Stomach (tissue), 8 donors: ENCODE measurements at regions not wholly inside any gene's neighbourhood (a gene's known extent, or its start where the extent isn't known, plus 50 kb on each side); places are given as distances from the start of the nearest gene placed in this dataset.

Source experiments
- DNase-seq, 2 donors: peaks; one replicate each; pipeline versions ENCODE4 v3.0.0 to v3.0.0-alpha.2; 2013 to 2019
- H3K27ac ChIP-seq, 5 donors: fragments of 200-600 bp in 4 of 5; sonication (generic) in 4 of 5; one replicate each; pipeline ENCODE4 v1.5.1; 2013 to 2019; ENCODE audit warnings: mild to moderate bottlenecking in 1 of 5, moderate library complexity in 1 of 5
- H3K27me3 ChIP-seq, 3 donors: fragments of 200-600 bp; sonication (generic); one replicate each; pipeline ENCODE4 v1.5.1; 2017 to 2019; ENCODE audit warnings: mixed run types in 1 of 3
- H3K36me3 ChIP-seq, 4 donors: fragments of 200-600 bp; sonication (generic); 1 replicate in 3 of 4; 2 replicates in 1 of 4; pipeline ENCODE4 v1.5.1; 2016 to 2019
- H3K4me1 ChIP-seq, 4 donors: fragments of 200-600 bp; sonication (generic); one replicate each; pipeline ENCODE4 v1.5.1; 2016 to 2019
- H3K4me3 ChIP-seq, 4 donors: fragments of 200-600 bp; sonication (generic) in 3 of 4; one replicate each; pipeline ENCODE4 v1.5.1; 2016 to 2019; ENCODE audit warnings: mild to moderate bottlenecking in 1 of 4
- H3K9me3 ChIP-seq, 4 donors: fragments of 200-600 bp; sonication (generic); one replicate each; pipeline ENCODE4 v1.5.1; 2016 to 2019
- CTCF ChIP-seq, 7 experiments: fragments of 450-650 bp in 4 of 7; fragments of 200-600 bp in 3 of 7; sonication (generic) in 3 of 7; IDR thresholded peaks; one replicate each; pipeline ENCODE4 v1.5.1; 2016 to 2019; ENCODE audit warnings: antibody characterized with exemption in 7 of 7, control low read depth in 2 of 7, mild to moderate bottlenecking in 1 of 7
- EP300 ChIP-seq: sonication (generic); formaldehyde crosslinking; IDR thresholded peaks from one replicate; pipeline ENCODE4 v1.6.1; 2017; ENCODE audit warnings: antibody characterized with exemption
- POLR2A ChIP-seq, 4 donors: fragments of 450-650 bp; IDR thresholded peaks; one replicate each; pipeline ENCODE4 v1.6.1; 2016; ENCODE audit warnings: antibody characterized with exemption in 4 of 4, control low read depth in 2 of 4, mild to moderate bottlenecking in 1 of 4, moderate library complexity in 1 of 4
- POLR2AphosphoS5 ChIP-seq, 3 donors: sonication (generic); formaldehyde crosslinking; IDR thresholded peaks; one replicate each; pipeline ENCODE4 v1.6.1; 2016; ENCODE audit warnings: antibody characterized with exemption in 3 of 3
- WGBS, 5 donors: extraction: QIAGEN DNeasy Blood & Tissue Kit in 3 of 5; methylation state at CpG; one replicate each; pipeline versions ENCODE4 v1.1.5 to v1.1.7; 2013 to 2018; 5-methylcytosine and 5-hydroxymethylcytosine counted together
- intact Hi-C: fragments of 100-400 bp; cut with DNase I; formaldehyde crosslinking; loops from one replicate; pipeline ENCODE4 v1.15.1; 2023; ENCODE audit warnings: low total_unique reads
- donor health status: healthy with polysubstance abuse.
- donor health status: Bipolar disorder and iron deficiency.
- donor health status: healthy.

GRCh38 chr9:30178610-30179009, 2205.8 kb upstream of the ACO1 start:
- no peaks in the 10 kb centered on the region for H3K4me1 ChIP-seq
- intact Hi-C loops = no loop called here
- no peaks in the 10 kb centered on the region for H3K36me3 ChIP-seq
- H3K27me3 ChIP-seq = no peaks in the 10 kb centered on the region
- H3K9me3 ChIP-seq = no peaks in the 10 kb centered on the region
- TF ChIP-seq CTCF (IDR thresholded peaks at IDR 0.05) = no peak
- TF ChIP-seq EP300 = no peak
- no peak for TF ChIP-seq POLR2A (IDR thresholded peaks at IDR 0.05)
- TF ChIP-seq POLR2AphosphoS5 (IDR thresholded peaks at IDR 0.05) = no peak
- H3K27ac ChIP-seq = no peak overlapping the region
- DNase-seq = no peak
- no peak overlapping the region for H3K4me3 ChIP-seq

- Histone ChIP-seq H3K27ac (no peak overlapping the region), H3K9me3 (peaks cover 0 to 22% (median 18%) of the 10 kb centered on the region in 4 donors), H3K27me3 (no peaks in the 10 kb centered on the region), H3K4me3 (no peak overlapping the region), H3K4me1 (no peaks in the 10 kb centered on the region), H3K36me3 (no peaks in the 10 kb centered on the region)
- 78 to 89% (median 81%) methylated on average over 6 of the region's 6 CpGs for WGBS, 5 donors
- intact Hi-C loops = no loop called here
- DNase-seq = no peak
- TF ChIP-seq EP300 (no peak), POLR2A (IDR thresholded peaks at IDR 0.05) (no peak), CTCF (IDR thresholded peaks at IDR 0.05) (no peak), POLR2AphosphoS5 (IDR thresholded peaks at IDR 0.05) (no peak)
These were observed 2191.0 kb upstream of the ACO1 start for GRCh38 chr9:30193421-30193820.

GRCh38 chr9:30196941-30197340, 2187.5 kb upstream of the ACO1 start:
- 56 to 66% (median 63%) methylated on average over 1 of the region's 1 CpG for WGBS, 5 donors

GRCh38 chr9:30197453-30197852, 2187.0 kb upstream of the ACO1 start:
- no peaks in the 10 kb centered on the region for H3K36me3 ChIP-seq
- no peak overlapping the region for H3K27ac ChIP-seq
- no peak for DNase-seq
- H3K4me1 ChIP-seq = no peaks in the 10 kb centered on the region
- peaks cover 0 to 16% (median 14%) of the 10 kb centered on the region in 4 donors for H3K9me3 ChIP-seq
- intact Hi-C loops = no loop called here
- no peak for TF ChIP-seq POLR2A (IDR thresholded peaks at IDR 0.05)
- no peak for TF ChIP-seq EP300
- H3K27me3 ChIP-seq = no peaks in the 10 kb centered on the region
- no peak overlapping the region for H3K4me3 ChIP-seq

More at GRCh38 chr9:30196941-30197340, 2187.5 kb upstream of the ACO1 start:
- no peak overlapping the region for H3K4me3 ChIP-seq
- H3K27ac ChIP-seq = no peak overlapping the region
- H3K9me3 ChIP-seq = peaks cover 0 to 16% (median 14%) of the 10 kb centered on the region in 4 donors
- no peak for DNase-seq
- no peaks in the 10 kb centered on the region for H3K27me3 ChIP-seq
- H3K36me3 ChIP-seq = no peaks in the 10 kb centered on the region
- intact Hi-C loops = no loop called here
- TF ChIP-seq CTCF (IDR thresholded peaks at IDR 0.05) (no peak), POLR2AphosphoS5 (IDR thresholded peaks at IDR 0.05) (no peak), POLR2A (IDR thresholded peaks at IDR 0.05) (no peak), EP300 (no peak)
- no peaks in the 10 kb centered on the region for H3K4me1 ChIP-seq

GRCh38 chr9:30197954-30198353, 2186.5 kb upstream of the ACO1 start:
- H3K27ac ChIP-seq = no peak overlapping the region
- H3K36me3 ChIP-seq = no peaks in the 10 kb centered on the region
- H3K27me3 ChIP-seq = no peaks in the 10 kb centered on the region
- no peak overlapping the region for H3K4me3 ChIP-seq
- 72 to 85% (median 80%) methylated on average over 4 of the region's 4 CpGs for whole genome bisulfite sequencing, 5 donors
- H3K9me3 ChIP-seq = peaks cover 0 to 16% (median 14%) of the 10 kb centered on the region in 4 donors
- intact Hi-C loops = no loop called here
- TF ChIP-seq EP300 (no peak), POLR2A (IDR thresholded peaks at IDR 0.05) (no peak), POLR2AphosphoS5 (IDR thresholded peaks at IDR 0.05) (no peak), CTCF (IDR thresholded peaks at IDR 0.05) (no peak)
- peak in 1 of 2 donors; percentile 9 for DNase-seq
- no peaks in the 10 kb centered on the region for H3K4me1 ChIP-seq
